Panc1 (cell line): ENCODE measurements at regions not wholly inside any gene's neighbourhood (a gene's known extent, or its start where the extent isn't known, plus 50 kb on each side); places are given as distances from the start of the nearest gene placed in this dataset.

ENCODE experiments used
- POLR2AphosphoS5 ChIP-seq: IDR thresholded peaks from 2 replicates; pipeline ENCODE4 v1.6.1; 2012; ENCODE audit warnings: mild to moderate bottlenecking, low read depth, low read length, moderate library complexity
- TF ChIP-seq, protein P1 (sequence below): fragments of 450-650 bp; IDR thresholded peaks from 2 replicates; pipeline ENCODE4 v1.5.1; 2017; ENCODE audit warnings: mild to moderate bottlenecking

DNA sequence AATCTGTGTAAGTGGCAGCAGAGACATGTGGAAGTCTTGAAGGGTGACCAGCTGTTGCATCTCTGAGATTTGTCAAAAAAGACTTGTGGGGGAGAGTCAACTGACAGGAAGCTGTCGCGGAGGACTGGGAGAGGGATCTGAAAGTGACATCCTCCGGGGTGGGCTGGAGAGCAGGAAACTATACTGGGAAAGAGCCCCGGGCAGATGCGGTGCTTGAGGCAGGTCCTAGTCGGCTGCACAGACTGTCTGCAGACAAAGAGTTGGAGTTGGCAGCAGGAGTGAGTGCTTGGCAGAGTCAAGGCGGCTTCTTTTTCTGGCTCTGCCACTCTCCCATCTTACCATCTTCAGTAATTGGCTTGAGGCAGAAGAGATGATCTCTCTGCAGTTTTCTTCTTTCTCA is 294.0 kb upstream of the C1orf87 start:
- TF ChIP-seq, protein P1, sequence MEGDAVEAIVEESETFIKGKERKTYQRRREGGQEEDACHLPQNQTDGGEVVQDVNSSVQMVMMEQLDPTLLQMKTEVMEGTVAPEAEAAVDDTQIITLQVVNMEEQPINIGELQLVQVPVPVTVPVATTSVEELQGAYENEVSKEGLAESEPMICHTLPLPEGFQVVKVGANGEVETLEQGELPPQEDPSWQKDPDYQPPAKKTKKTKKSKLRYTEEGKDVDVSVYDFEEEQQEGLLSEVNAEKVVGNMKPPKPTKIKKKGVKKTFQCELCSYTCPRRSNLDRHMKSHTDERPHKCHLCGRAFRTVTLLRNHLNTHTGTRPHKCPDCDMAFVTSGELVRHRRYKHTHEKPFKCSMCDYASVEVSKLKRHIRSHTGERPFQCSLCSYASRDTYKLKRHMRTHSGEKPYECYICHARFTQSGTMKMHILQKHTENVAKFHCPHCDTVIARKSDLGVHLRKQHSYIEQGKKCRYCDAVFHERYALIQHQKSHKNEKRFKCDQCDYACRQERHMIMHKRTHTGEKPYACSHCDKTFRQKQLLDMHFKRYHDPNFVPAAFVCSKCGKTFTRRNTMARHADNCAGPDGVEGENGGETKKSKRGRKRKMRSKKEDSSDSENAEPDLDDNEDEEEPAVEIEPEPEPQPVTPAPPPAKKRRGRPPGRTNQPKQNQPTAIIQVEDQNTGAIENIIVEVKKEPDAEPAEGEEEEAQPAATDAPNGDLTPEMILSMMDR = no peak
- TF ChIP-seq POLR2AphosphoS5 = no peak
